Fibroblast of lung (primary cell): ENCODE measurements at regions not wholly inside any gene's neighbourhood (a gene's known extent, or its start where the extent isn't known, plus 50 kb on each side); places are given as distances from the start of the nearest gene placed in this dataset.
A peak's percentile ranks its signal among the peaks of the same experiment; 100 is the strongest.
"Not testable (repeated sequence)": the region's sequence is repeated elsewhere in the genome, so short reads cannot be mapped to it uniquely, and the experiment has no call there.

ENCODE experiments used
- DNase-seq, 2 donors: peaks; one replicate each; pipeline versions ENCODE4 v3.0.0 to v3.0.0-alpha.2; 2010; ENCODE audit warnings: low read depth in 2 of 2
- H2AFZ ChIP-seq: 2 replicates; pipeline ENCODE4 v1.5.1; 2012; ENCODE audit warnings: low read length, control low read depth, inconsistent platforms
- H3K27ac ChIP-seq: 2 replicates; pipeline ENCODE4 v1.5.1; 2011; ENCODE audit warnings: low read length, control low read depth; ENCODE audit not compliant: insufficient read depth
- H3K27me3 ChIP-seq: 2 replicates; pipeline ENCODE4 v1.5.1; 2011; ENCODE audit warnings: mild to moderate bottlenecking, low read length; ENCODE audit not compliant: control insufficient read depth, insufficient read depth
- H3K36me3 ChIP-seq: 2 replicates; pipeline ENCODE4 v1.5.1; 2011; ENCODE audit warnings: low read length; ENCODE audit not compliant: control insufficient read depth, insufficient read depth
- H3K4me1 ChIP-seq: 2 replicates; pipeline ENCODE4 v1.5.1; 2011; ENCODE audit warnings: low read length; ENCODE audit not compliant: control insufficient read depth, insufficient read depth; ENCODE audit errors: extremely low read depth
- H3K4me2 ChIP-seq: 2 replicates; pipeline ENCODE4 v1.5.1; 2011; ENCODE audit warnings: low read length, control low read depth; ENCODE audit not compliant: insufficient read depth; ENCODE audit errors: extremely low read depth
- H3K4me3 ChIP-seq, 4 experiments: fragments of 200-600 bp in 1 of 4; sonication (generic) in 1 of 4; replicated peaks in 1 of 4; 2 replicates each; pipeline ENCODE4 v1.5.1; 2011 to 2016; ENCODE audit warnings: low read length in 4 of 4, low read depth in 3 of 4, mild to moderate bottlenecking in 3 of 4, control low read depth in 2 of 4, inconsistent platforms in 1 of 4, mixed read lengths in 1 of 4; ENCODE audit not compliant: insufficient read depth in 1 of 4; ENCODE audit errors: control extremely low read depth in 1 of 4
- H3K79me2 ChIP-seq: 2 replicates; pipeline ENCODE4 v1.5.1; 2012; ENCODE audit warnings: mild to moderate bottlenecking, low read length, inconsistent platforms; ENCODE audit not compliant: control insufficient read depth, insufficient read depth
- H3K9ac ChIP-seq: 2 replicates; pipeline ENCODE4 v1.5.1; 2011; ENCODE audit warnings: mild to moderate bottlenecking, low read length, control low read depth; ENCODE audit not compliant: insufficient read depth
- H3K9me3 ChIP-seq: 2 replicates; pipeline ENCODE4 v1.5.1; 2012; ENCODE audit warnings: low read depth, low read length; ENCODE audit not compliant: control insufficient read depth, insufficient read depth
- H4K20me1 ChIP-seq: 2 replicates; pipeline ENCODE4 v1.5.1; 2011; ENCODE audit warnings: low read length; ENCODE audit not compliant: control insufficient read depth, insufficient read depth; ENCODE audit errors: extremely low read depth
- EZH2 ChIP-seq: IDR thresholded peaks from 2 replicates; pipeline ENCODE4 v1.5.1; 2012; ENCODE audit warnings: low read length, control low read depth, mild to moderate bottlenecking; ENCODE audit errors: missing control alignments
- TF ChIP-seq, protein P1 (sequence below), 2 donors: IDR thresholded peaks in 1 of 2; conservative IDR thresholded peaks in 1 of 2; 1 replicate in 1 of 2; 2 replicates in 1 of 2; pipeline ENCODE4 v1.5.1; 2011 to 2012; ENCODE audit warnings: low read length in 2 of 2, control low read depth in 1 of 2, inconsistent platforms in 1 of 2, low read depth in 1 of 2, mild to moderate bottlenecking in 1 of 2

DNA sequence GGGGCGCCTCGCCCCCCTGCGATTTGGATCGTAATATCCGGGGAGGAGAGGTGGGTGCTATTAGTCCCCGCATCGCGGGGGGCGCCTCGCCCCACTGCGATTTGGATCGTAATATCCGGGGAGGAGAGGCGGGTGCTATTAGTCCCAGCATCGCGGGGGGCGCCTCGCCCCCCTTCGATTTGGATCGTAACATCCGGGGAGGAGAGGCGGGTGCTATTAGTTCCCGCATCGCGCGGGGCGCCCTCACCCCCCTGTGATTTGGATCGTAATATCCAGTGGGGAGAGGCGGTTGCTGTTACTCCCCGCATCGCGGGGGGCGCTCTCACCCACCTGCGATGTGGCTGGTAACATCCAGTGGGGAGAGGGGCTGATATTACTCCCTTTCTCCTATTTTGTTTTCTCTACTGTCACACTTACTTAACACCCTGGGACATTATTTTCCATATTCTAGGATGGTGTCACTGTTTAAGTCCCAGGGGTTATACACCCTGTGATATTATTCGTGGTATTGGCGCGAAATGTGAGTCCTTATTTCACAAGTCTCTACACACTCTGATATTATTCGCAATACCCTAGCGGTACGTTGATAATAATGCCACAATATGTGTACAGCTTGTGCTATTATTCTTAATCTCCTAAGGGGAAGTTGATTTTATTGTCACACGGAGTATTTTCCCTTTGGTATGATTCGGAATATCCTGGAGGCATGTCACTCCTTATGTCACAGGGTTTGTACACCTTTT, 57.8 kb upstream of the ALDH3B2 start:
- no peaks in the 10 kb centered on the region for H3K79me2 ChIP-seq
- no peaks in the 10 kb centered on the region for H3K36me3 ChIP-seq
- H3K4me3 ChIP-seq, result peak overlapping the region in 1 of 4 experiments; percentile 17
- H3K27ac ChIP-seq, result no peak overlapping the region
- TF ChIP-seq EZH2, result no peak
- TF ChIP-seq, protein P1, sequence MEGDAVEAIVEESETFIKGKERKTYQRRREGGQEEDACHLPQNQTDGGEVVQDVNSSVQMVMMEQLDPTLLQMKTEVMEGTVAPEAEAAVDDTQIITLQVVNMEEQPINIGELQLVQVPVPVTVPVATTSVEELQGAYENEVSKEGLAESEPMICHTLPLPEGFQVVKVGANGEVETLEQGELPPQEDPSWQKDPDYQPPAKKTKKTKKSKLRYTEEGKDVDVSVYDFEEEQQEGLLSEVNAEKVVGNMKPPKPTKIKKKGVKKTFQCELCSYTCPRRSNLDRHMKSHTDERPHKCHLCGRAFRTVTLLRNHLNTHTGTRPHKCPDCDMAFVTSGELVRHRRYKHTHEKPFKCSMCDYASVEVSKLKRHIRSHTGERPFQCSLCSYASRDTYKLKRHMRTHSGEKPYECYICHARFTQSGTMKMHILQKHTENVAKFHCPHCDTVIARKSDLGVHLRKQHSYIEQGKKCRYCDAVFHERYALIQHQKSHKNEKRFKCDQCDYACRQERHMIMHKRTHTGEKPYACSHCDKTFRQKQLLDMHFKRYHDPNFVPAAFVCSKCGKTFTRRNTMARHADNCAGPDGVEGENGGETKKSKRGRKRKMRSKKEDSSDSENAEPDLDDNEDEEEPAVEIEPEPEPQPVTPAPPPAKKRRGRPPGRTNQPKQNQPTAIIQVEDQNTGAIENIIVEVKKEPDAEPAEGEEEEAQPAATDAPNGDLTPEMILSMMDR (conservative IDR thresholded peaks at IDR 0.05 in 1 of 2, IDR thresholded peaks at IDR 0.05 in 1 of 2; ENCODE audit: low read depth in 1 of 2, low read length in 2 of 2), result peak in 1 of 2 donors; percentile 28
- no peaks in the 10 kb centered on the region for H4K20me1 ChIP-seq
- H3K9ac ChIP-seq, result no peak overlapping the region
- H2AFZ ChIP-seq, result no peak overlapping the region
- no peaks in the 10 kb centered on the region for H3K27me3 ChIP-seq
- H3K4me2 ChIP-seq, result no peak overlapping the region
- H3K9me3 ChIP-seq, result no peaks in the 10 kb centered on the region
- DNase-seq, result no peak
- no peaks in the 10 kb centered on the region for H3K4me1 ChIP-seq

DNA sequence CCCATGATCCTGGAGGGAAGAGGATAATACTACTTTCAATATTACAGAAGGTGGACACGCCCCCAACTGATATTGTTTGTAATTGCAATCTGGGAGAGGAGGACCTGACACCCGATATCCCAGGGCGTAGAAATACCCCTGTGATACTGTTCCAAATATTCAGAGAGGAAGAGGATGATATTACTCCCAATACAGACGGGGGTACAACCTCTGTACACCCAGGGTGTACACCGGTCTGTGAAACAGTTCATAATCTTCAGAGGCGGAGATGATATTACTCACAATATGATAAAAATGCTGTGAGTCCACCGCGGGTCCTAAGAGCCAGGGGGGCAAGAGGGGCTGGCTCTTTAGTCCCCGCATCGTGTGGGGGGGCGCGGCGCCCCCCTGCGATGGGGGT, 57.2 kb upstream of the ALDH3B2 start:
- no peaks in the 10 kb centered on the region for H3K9me3 ChIP-seq
- DNase-seq, result no peak
- H3K4me3 ChIP-seq, result peak overlapping the region in 1 of 4 experiments; percentile 17
- H3K27ac ChIP-seq, result no peak overlapping the region
- no peaks in the 10 kb centered on the region for H3K36me3 ChIP-seq
- no peak overlapping the region for H2AFZ ChIP-seq
- H3K27me3 ChIP-seq, result no peaks in the 10 kb centered on the region
- no peak overlapping the region for H3K9ac ChIP-seq
- no peaks in the 10 kb centered on the region for H3K79me2 ChIP-seq
- H3K4me1 ChIP-seq, result no peaks in the 10 kb centered on the region
- no peaks in the 10 kb centered on the region for H4K20me1 ChIP-seq
- H3K4me2 ChIP-seq, result no peak overlapping the region
- TF ChIP-seq, protein P1 (conservative IDR thresholded peaks at IDR 0.05 in 1 of 2, IDR thresholded peaks at IDR 0.05 in 1 of 2; ENCODE audit: low read depth in 1 of 2, low read length in 2 of 2), result no peak
- TF ChIP-seq EZH2, result no peak

DNA sequence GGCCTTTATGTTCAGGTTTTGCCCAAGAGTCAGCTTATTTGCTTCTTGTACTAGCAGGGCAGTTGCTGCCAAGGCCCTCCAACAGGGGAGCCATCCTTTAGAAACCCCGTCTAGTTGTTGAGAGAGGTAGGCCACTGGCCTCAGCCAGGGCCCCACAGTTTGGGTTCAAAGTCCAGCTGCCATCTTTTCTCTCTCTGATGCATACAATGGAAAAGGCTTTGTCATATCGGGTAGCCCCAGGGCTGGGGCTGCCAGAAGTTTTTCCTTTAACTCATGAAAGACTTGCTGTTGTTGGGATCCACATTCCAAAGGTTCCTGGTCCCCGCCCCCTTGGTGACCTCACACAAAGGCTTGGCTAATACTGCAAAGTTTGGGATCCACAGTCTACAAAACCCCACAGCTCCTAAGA, 53.7 kb upstream of the ALDH3B2 start:
- H3K4me3 ChIP-seq, H3K27ac ChIP-seq, H3K9ac ChIP-seq, H3K27me3 ChIP-seq, H3K4me1 ChIP-seq, H3K4me2 ChIP-seq, H3K9me3 ChIP-seq, DNase-seq, H4K20me1 ChIP-seq, H2AFZ ChIP-seq, H3K36me3 ChIP-seq, H3K79me2 ChIP-seq: not testable (repeated sequence)

DNA sequence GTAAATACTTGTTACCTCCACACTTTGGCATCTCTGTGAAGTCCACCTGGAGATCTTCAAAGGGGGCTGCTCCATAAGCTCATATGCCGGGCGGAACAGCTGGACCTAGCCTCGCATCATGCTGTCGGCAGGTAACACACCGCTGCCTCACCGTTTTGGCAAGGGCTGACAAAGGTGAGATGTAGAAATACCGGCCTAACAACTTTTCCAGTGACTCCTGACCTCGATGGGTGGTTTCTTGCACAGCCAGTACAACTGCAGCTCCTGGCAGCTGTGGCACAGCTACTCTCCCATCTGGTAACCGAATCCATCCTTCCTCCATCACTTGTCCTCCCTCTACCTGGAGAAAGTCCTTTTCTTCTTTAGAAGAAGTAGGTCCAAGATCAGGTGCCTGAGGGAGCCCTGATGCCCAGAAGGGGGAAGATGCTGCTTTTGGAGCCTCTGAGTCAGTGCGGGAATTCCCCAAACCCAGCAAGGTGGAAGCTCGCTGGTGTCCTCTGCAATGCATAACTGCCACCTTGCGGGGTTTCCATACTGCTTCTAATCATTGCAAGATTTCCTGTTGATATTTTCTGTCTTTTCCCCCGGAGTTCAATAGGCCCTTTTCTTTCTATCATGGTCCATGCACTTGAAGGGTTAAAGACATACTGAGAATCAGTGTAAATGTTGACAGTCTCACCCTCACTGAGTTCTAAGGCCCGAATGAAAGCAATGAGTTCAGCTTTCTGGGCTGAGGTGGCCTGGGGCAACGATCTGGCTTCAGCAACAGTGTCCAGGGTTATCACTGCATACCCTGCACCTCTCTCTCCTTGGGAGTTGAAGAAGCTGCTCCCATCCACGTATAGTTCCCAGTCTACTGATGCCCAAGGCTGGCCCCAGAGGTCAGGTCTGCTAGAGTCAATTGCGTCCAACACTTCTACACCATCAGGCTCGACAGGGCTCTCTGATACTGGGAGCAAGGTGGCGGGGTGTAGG, 52.9 kb upstream of the ALDH3B2 start:
- not testable (repeated sequence) for H3K27me3 ChIP-seq, H2AFZ ChIP-seq, H3K27ac ChIP-seq, DNase-seq, H3K36me3 ChIP-seq, H3K4me1 ChIP-seq, H3K4me3 ChIP-seq, H3K9me3 ChIP-seq, H3K9ac ChIP-seq, H3K79me2 ChIP-seq, H4K20me1 ChIP-seq, H3K4me2 ChIP-seq
